WTC11 (cell line): ENCODE measurements at regions not wholly inside any gene's neighbourhood (a gene's known extent, or its start where the extent isn't known, plus 50 kb on each side); places are given as distances from the start of the nearest gene placed in this dataset.

Experiments
- CBFB ChIP-seq: sonication (generic); formaldehyde crosslinking; IDR thresholded peaks from 2 replicates; pipeline ENCODE4 v1.8.1; 2022; ENCODE audit warnings: mild to moderate bottlenecking, low read depth, missing genetic modification reagents
- CTCF ChIP-seq: fragments of 200-600 bp; IDR thresholded peaks from 2 replicates; pipeline ENCODE4 v1.8.0; 2022; ENCODE audit warnings: antibody characterized with exemption
- ELF4 ChIP-seq: sonication (generic); formaldehyde crosslinking; IDR thresholded peaks from 2 replicates; pipeline ENCODE4 v1.8.1; 2022; ENCODE audit warnings: low read depth, mild to moderate bottlenecking, moderate library complexity, missing genetic modification reagents
- ETV6 ChIP-seq: sonication (generic); formaldehyde crosslinking; IDR thresholded peaks from 2 replicates; pipeline ENCODE4 v1.8.1; 2022; ENCODE audit warnings: mild to moderate bottlenecking, missing genetic modification reagents
- FOXP4 ChIP-seq: sonication (generic); formaldehyde crosslinking; IDR thresholded peaks from 2 replicates; pipeline ENCODE4 v1.8.0; 2022; ENCODE audit warnings: mild to moderate bottlenecking, missing genetic modification reagents
- JUN ChIP-seq: sonication (generic); formaldehyde crosslinking; IDR thresholded peaks from 2 replicates; pipeline ENCODE4 v1.8.0; 2023; ENCODE audit warnings: mild to moderate bottlenecking, missing genetic modification reagents
- MLX ChIP-seq: sonication (generic); formaldehyde crosslinking; IDR thresholded peaks from 2 replicates; pipeline ENCODE4 v1.8.1; 2023; ENCODE audit warnings: mild to moderate bottlenecking, missing genetic modification reagents, moderate library complexity
- NFYB ChIP-seq: sonication (generic); formaldehyde crosslinking; conservative IDR thresholded peaks from 2 replicates; pipeline ENCODE4 v1.8.0; 2022; ENCODE audit warnings: low read depth, missing genetic modification reagents
- STAT6 ChIP-seq: sonication (generic); formaldehyde crosslinking; conservative IDR thresholded peaks from 2 replicates; pipeline ENCODE4 v1.8.1; 2023; ENCODE audit warnings: mild to moderate bottlenecking, low read depth, missing genetic modification reagents, moderate library complexity
- ZBTB21 ChIP-seq: sonication (generic); formaldehyde crosslinking; IDR thresholded peaks from 2 replicates; pipeline ENCODE4 v1.8.1; 2023; ENCODE audit warnings: mild to moderate bottlenecking, missing genetic modification reagents, borderline replicate concordance
- ZNF532 ChIP-seq: fragments of 250-450 bp; sonication (Bioruptor Pico); IDR thresholded peaks from 2 replicates; pipeline ENCODE4 v1.9.0; 2021; ENCODE audit warnings: mild to moderate bottlenecking, borderline replicate concordance

- TF ChIP-seq STAT6 (no peak), CTCF (no peak), ELF4 (CRISPR knock-in tag) (no peak), FOXP4 (CRISPR knock-in tag) (no peak), ZNF532 (CRISPR knock-in tag) (no peak), CBFB (CRISPR knock-in tag) (no peak), ZBTB21 (no peak), JUN (CRISPR knock-in tag) (no peak), MLX (CRISPR knock-in tag) (no peak), NFYB (no peak), ETV6 (CRISPR knock-in tag) (no peak)
Measured at GRCh38 chr5:60184606-60185005, 291.1 kb upstream of the PDE4D start.
